ENCODE measurements at regions not wholly inside any gene's neighbourhood (a gene's known extent, or its start where the extent isn't known, plus 50 kb on each side); places are given as distances from the start of the nearest gene placed in this dataset.

- TF ChIP-seq HNF4G (IDR thresholded peaks at IDR 0.05) (no peak), MAX (IDR thresholded peaks at IDR 0.05) (no peak), CTCF (IDR thresholded peaks at IDR 0.05; ENCODE audit: low read depth, low read length, missing input control) (no peak), JUND (IDR thresholded peaks at IDR 0.05) (no peak), SP1 (IDR thresholded peaks at IDR 0.05) (no peak), ZBTB33 (IDR thresholded peaks at IDR 0.05) (no peak), EGR1 (IDR thresholded peaks at IDR 0.05; ENCODE audit: low read depth in 2 of 2) (no peak), TAF1 (conservative IDR thresholded peaks at IDR 0.05) (no peak), RXRA (IDR thresholded peaks at IDR 0.05) (no peak), REST (IDR thresholded peaks at IDR 0.05) (no peak), RAD21 (IDR thresholded peaks at IDR 0.05) (no peak), YY1 (IDR thresholded peaks at IDR 0.05) (no peak)
These were observed 130.2 kb downstream of the BTBD3 start for GRCh38 chr20:12047838-12048432.
